GM12892 (cell line): ENCODE measurements at regions not wholly inside any gene's neighbourhood (a gene's known extent, or its start where the extent isn't known, plus 50 kb on each side); places are given as distances from the start of the nearest gene placed in this dataset.

ENCODE experiments used
- DNase-seq: peaks from one replicate; pipeline ENCODE4 v3.0.0; 2011; ENCODE audit not compliant: insufficient read length
- FAIRE-seq: peaks from 2 replicates; lab custom pipeline; 2011; peaks lifted over from hg19 to GRCh38; lab: Jason Lieb, UNC
- POLR2A ChIP-seq: IDR thresholded peaks from 2 replicates; pipeline ENCODE4 v1.6.1; 2011; ENCODE audit warnings: low read depth, low read length, control low read depth
- POLR2AphosphoS5 ChIP-seq: IDR thresholded peaks from 2 replicates; pipeline ENCODE4 v1.6.1; 2011; ENCODE audit warnings: low read depth, low read length, control low read depth
- TAF1 ChIP-seq: IDR thresholded peaks from 2 replicates; pipeline ENCODE4 v1.6.1; 2011; ENCODE audit warnings: low read depth, mild to moderate bottlenecking, control low read depth, low read length, borderline replicate concordance

GRCh38 chr11:116698080-116698479 lies 74.7 kb downstream of the BUD13 start:
- TF ChIP-seq POLR2A (no peak), POLR2AphosphoS5 (no peak), TAF1 (no peak)
- DNase-seq (no peak), FAIRE-seq (no peak)

- FAIRE-seq: peak; percentile 9
- no peak for DNase-seq
- TF ChIP-seq TAF1 (no peak), POLR2AphosphoS5 (no peak), POLR2A (no peak)
Observed at GRCh38 chr11:116697639-116698038, 75.1 kb downstream of the BUD13 start.

GRCh38 chr11:116697011-116697410 lies 75.8 kb downstream of the BUD13 start:
- no peak for DNase-seq
- no peak for FAIRE-seq
- no peak for TF ChIP-seq TAF1
- TF ChIP-seq POLR2AphosphoS5: no peak
- no peak for TF ChIP-seq POLR2A

- DNase-seq (no peak), FAIRE-seq (no peak)
- no peak for TF ChIP-seq POLR2A
- TF ChIP-seq TAF1: no peak
- TF ChIP-seq POLR2AphosphoS5: no peak
Observed at GRCh38 chr11:116696381-116696941, 76.3 kb downstream of the BUD13 start.

- TF ChIP-seq POLR2A: no peak
- TF ChIP-seq TAF1: no peak
- TF ChIP-seq POLR2AphosphoS5: no peak
- FAIRE-seq: no peak
- DNase-seq: no peak
Observed at GRCh38 chr11:116695657-116696254, 77.0 kb downstream of the BUD13 start.

- DNase-seq: no peak
- no peak for FAIRE-seq
- TF ChIP-seq POLR2A (no peak), TAF1 (no peak), POLR2AphosphoS5 (no peak)
Observed at GRCh38 chr11:116694815-116695590, 77.8 kb downstream of the BUD13 start.

GRCh38 chr11:116694349-116694725 lies 78.5 kb downstream of the BUD13 start:
- no peak for FAIRE-seq
- no peak for DNase-seq
- TF ChIP-seq POLR2AphosphoS5: no peak
- TF ChIP-seq TAF1: no peak
- no peak for TF ChIP-seq POLR2A

- FAIRE-seq: no peak
- TF ChIP-seq POLR2A (no peak), TAF1 (no peak), POLR2AphosphoS5 (no peak)
- no peak for DNase-seq
Observed at GRCh38 chr11:116693593-116694348, 79.0 kb downstream of the BUD13 start.

GRCh38 chr11:116693102-116693570 lies 79.7 kb downstream of the BUD13 start:
- FAIRE-seq (no peak), DNase-seq (no peak)
- no peak for TF ChIP-seq POLR2AphosphoS5
- no peak for TF ChIP-seq TAF1
- TF ChIP-seq POLR2A: no peak

- FAIRE-seq: no peak
- TF ChIP-seq POLR2A: no peak
- TF ChIP-seq POLR2AphosphoS5: no peak
- no peak for TF ChIP-seq TAF1
- no peak for DNase-seq
Observed at GRCh38 chr11:116692318-116693101, 80.3 kb downstream of the BUD13 start.

- peak; percentile 89 for DNase-seq
- TF ChIP-seq TAF1 (no peak), POLR2A (no peak), POLR2AphosphoS5 (no peak)
- peak; percentile 95 for FAIRE-seq
Observed at GRCh38 chr11:116691771-116692177, 81.0 kb downstream of the BUD13 start.

GRCh38 chr11:116690611-116691010 lies 82.2 kb downstream of the BUD13 start:
- peak; percentile 42 for FAIRE-seq
- TF ChIP-seq POLR2AphosphoS5: no peak
- TF ChIP-seq POLR2A: no peak
- no peak for TF ChIP-seq TAF1
- DNase-seq: no peak
